Mammary epithelial cell (primary cell): ENCODE measurements at regions not wholly inside any gene's neighbourhood (a gene's known extent, or its start where the extent isn't known, plus 50 kb on each side); places are given as distances from the start of the nearest gene placed in this dataset.
"Not testable (repeated sequence)": the region's sequence is repeated elsewhere in the genome, so short reads cannot be mapped to it uniquely, and the experiment has no call there.

Experiments used
- CTCF ChIP-seq, 2 donors: IDR thresholded peaks in 1 of 2; conservative IDR thresholded peaks in 1 of 2; 2 replicates each; pipeline ENCODE4 v1.5.1; 2011 to 2012; ENCODE audit warnings: inconsistent platforms in 2 of 2, low read length in 2 of 2, mild to moderate bottlenecking in 2 of 2, control low read depth in 1 of 2, low read depth in 1 of 2; ENCODE audit not compliant: insufficient read depth in 1 of 2; ENCODE audit errors: extremely low read depth in 1 of 2
- EZH2 ChIP-seq: IDR thresholded peaks from 2 replicates; pipeline ENCODE4 v1.6.1; 2012; ENCODE audit warnings: low read length, inconsistent platforms, borderline replicate concordance

GRCh38 chr5:103377638-103378037, 119.1 kb downstream of the MACIR start:
- TF ChIP-seq EZH2; CTCF (conservative IDR thresholded peaks at IDR 0.05 in 1 of 2, IDR thresholded peaks at IDR 0.05 in 1 of 2; ENCODE audit: extremely low read depth in 1 of 2, insufficient read depth in 1 of 2, low read depth in 1 of 2, low read length in 2 of 2): not testable (repeated sequence)
